CD4-positive, CD25-positive, alpha-beta regulatory T cell (primary cell): ENCODE measurements at regions not wholly inside any gene's neighbourhood (a gene's known extent, or its start where the extent isn't known, plus 50 kb on each side); places are given as distances from the start of the nearest gene placed in this dataset.

Experiments used
- ATAC-seq, 2 donors: fragments of 150-1000 bp; cut with Tn5 transposase; one replicate each; pipeline ENCODE4 v1.10.0; 2021; ENCODE audit warnings: low read depth in 2 of 2, moderate number of reproducible peaks in 2 of 2, moderate library complexity in 1 of 2
- DNase-seq, 3 donors: peaks; one replicate each; pipeline versions ENCODE4 v3.0.0 to v3.0.0-alpha.2; 2012 to 2022; ENCODE audit warnings: mixed read lengths in 1 of 3
- H3K27ac ChIP-seq: one replicate; pipeline ENCODE4 v1.7.0; 2013; ENCODE audit warnings: mild to moderate bottlenecking, low read length; ENCODE audit not compliant: insufficient read depth, poor library complexity, severe bottlenecking
- H3K27me3 ChIP-seq: one replicate; pipeline ENCODE4 v1.7.0; 2013; ENCODE audit warnings: low read length; ENCODE audit not compliant: control insufficient read depth, insufficient read depth
- H3K36me3 ChIP-seq: one replicate; pipeline ENCODE4 v1.7.0; 2013; ENCODE audit warnings: mild to moderate bottlenecking, low read length, moderate library complexity; ENCODE audit not compliant: control insufficient read depth, insufficient read depth
- H3K4me1 ChIP-seq: 2 replicates; pipeline ENCODE4 v1.7.0; 2013; ENCODE audit warnings: mild to moderate bottlenecking, low read length; ENCODE audit not compliant: insufficient read depth, control insufficient read depth, poor library complexity, severe bottlenecking
- H3K4me3 ChIP-seq: one replicate; pipeline ENCODE4 v1.7.0; 2013; ENCODE audit warnings: low read depth, mild to moderate bottlenecking, low read length, moderate library complexity
- H3K9me3 ChIP-seq, 2 experiments: 1 replicate in 1 of 2; 2 replicates in 1 of 2; pipeline ENCODE4 v1.7.0; 2013; ENCODE audit warnings: low read length in 2 of 2, mild to moderate bottlenecking in 1 of 2, moderate library complexity in 1 of 2; ENCODE audit not compliant: control insufficient read depth in 2 of 2
- H3K27ac Mint-ChIP-seq, 3 donors: one replicate each; pipeline ENCODE4 v1.8.0; 2020 to 2022; ENCODE audit warnings: mild to moderate bottlenecking in 3 of 3, mixed read lengths in 3 of 3, moderate library complexity in 2 of 3
- H3K27me3 Mint-ChIP-seq: one replicate; pipeline ENCODE4 v1.8.0; 2022; ENCODE audit warnings: mild to moderate bottlenecking, mixed read lengths
- H3K36me3 Mint-ChIP-seq: one replicate; pipeline ENCODE4 v1.8.0; 2020; ENCODE audit warnings: mixed read lengths
- H3K4me1 Mint-ChIP-seq, 4 donors: one replicate each; pipeline ENCODE4 v1.8.0; 2020 to 2022; ENCODE audit warnings: mixed read lengths in 4 of 4, mild to moderate bottlenecking in 1 of 4
- H3K4me3 Mint-ChIP-seq, 4 donors: one replicate each; pipeline ENCODE4 v1.8.0; 2020 to 2022; ENCODE audit warnings: mild to moderate bottlenecking in 4 of 4, mixed read lengths in 4 of 4, moderate library complexity in 3 of 4
- H3K9me3 Mint-ChIP-seq, 7 donors: one replicate each; pipeline ENCODE4 v1.8.0; 2020 to 2022; ENCODE audit warnings: mixed read lengths in 7 of 7, mild to moderate bottlenecking in 3 of 7, moderate library complexity in 2 of 7

- no peaks in the 10 kb centered on the region for H3K4me1 Mint-ChIP-seq
- DNase-seq: no peak
- no peaks in the 10 kb centered on the region for H3K27me3 Mint-ChIP-seq
- ATAC-seq: no peak
- H3K27ac Mint-ChIP-seq: no peak overlapping the region
- Histone ChIP-seq H3K9me3 (no peaks in the 10 kb centered on the region), H3K4me1 (no peaks in the 10 kb centered on the region), H3K36me3 (no peaks in the 10 kb centered on the region), H3K27me3 (no peaks in the 10 kb centered on the region), H3K4me3 (no peak overlapping the region), H3K27ac (no peak overlapping the region)
- peaks cover 0 to 6% (median 0%) of the 10 kb centered on the region in 7 donors for H3K9me3 Mint-ChIP-seq
- no peaks in the 10 kb centered on the region for H3K36me3 Mint-ChIP-seq
- H3K4me3 Mint-ChIP-seq: no peak overlapping the region
Observed at GRCh38 chr4:176443646-176444409, 124.1 kb downstream of the SPCS3 start.

- no peak overlapping the region for H3K27ac ChIP-seq
- H3K4me3 Mint-ChIP-seq: no peak overlapping the region
- H3K4me1 Mint-ChIP-seq: no peaks in the 10 kb centered on the region
- no peaks in the 10 kb centered on the region for H3K27me3 Mint-ChIP-seq
- H3K27me3 ChIP-seq: no peaks in the 10 kb centered on the region
- H3K9me3 ChIP-seq: no peaks in the 10 kb centered on the region
- no peak for ATAC-seq
- H3K36me3 ChIP-seq: no peaks in the 10 kb centered on the region
- no peak overlapping the region for H3K4me3 ChIP-seq
- no peak for DNase-seq
- peaks cover 0 to 9% (median 0%) of the 10 kb centered on the region in 7 donors for H3K9me3 Mint-ChIP-seq
- H3K4me1 ChIP-seq: no peaks in the 10 kb centered on the region
- no peaks in the 10 kb centered on the region for H3K36me3 Mint-ChIP-seq
- no peak overlapping the region for H3K27ac Mint-ChIP-seq
Observed at GRCh38 chr4:176444741-176445140, 125.0 kb downstream of the SPCS3 start.

GRCh38 chr4:176448761-176449160 lies 129.0 kb downstream of the SPCS3 start:
- H3K27ac Mint-ChIP-seq: no peak overlapping the region
- no peaks in the 10 kb centered on the region for H3K27me3 Mint-ChIP-seq
- H3K27me3 ChIP-seq: no peaks in the 10 kb centered on the region
- no peaks in the 10 kb centered on the region for H3K36me3 ChIP-seq
- no peak overlapping the region for H3K27ac ChIP-seq
- DNase-seq (no peak), ATAC-seq (no peak)
- peaks cover 0 to 4% (median 0%) of the 10 kb centered on the region in 7 donors for H3K9me3 Mint-ChIP-seq
- no peaks in the 10 kb centered on the region for H3K4me1 Mint-ChIP-seq
- no peak overlapping the region for H3K4me3 ChIP-seq
- H3K36me3 Mint-ChIP-seq: no peaks in the 10 kb centered on the region
- no peak overlapping the region for H3K4me3 Mint-ChIP-seq
- no peaks in the 10 kb centered on the region for H3K9me3 ChIP-seq
- no peaks in the 10 kb centered on the region for H3K4me1 ChIP-seq

- Mint-ChIP-seq H3K4me3 (no peak overlapping the region), H3K36me3 (no peaks in the 10 kb centered on the region), H3K27me3 (no peaks in the 10 kb centered on the region), H3K4me1 (no peaks in the 10 kb centered on the region), H3K27ac (no peak overlapping the region), H3K9me3 (peaks cover 0 to 4% (median 0%) of the 10 kb centered on the region in 7 donors)
- H3K27me3 ChIP-seq: no peaks in the 10 kb centered on the region
- no peak overlapping the region for H3K4me3 ChIP-seq
- H3K9me3 ChIP-seq: no peaks in the 10 kb centered on the region
- H3K36me3 ChIP-seq: no peaks in the 10 kb centered on the region
- ATAC-seq (no peak), DNase-seq (no peak)
- H3K4me1 ChIP-seq: no peaks in the 10 kb centered on the region
- H3K27ac ChIP-seq: no peak overlapping the region
Observed at GRCh38 chr4:176451443-176451842, 131.7 kb downstream of the SPCS3 start.

GRCh38 chr4:176453079-176453478 lies 133.3 kb downstream of the SPCS3 start:
- Mint-ChIP-seq H3K27me3 (no peaks in the 10 kb centered on the region), H3K4me1 (no peaks in the 10 kb centered on the region), H3K36me3 (no peaks in the 10 kb centered on the region), H3K27ac (no peak overlapping the region), H3K4me3 (no peak overlapping the region), H3K9me3 (peaks cover 0 to 5% (median 2%) of the 10 kb centered on the region in 7 donors)
- Histone ChIP-seq H3K27me3 (no peaks in the 10 kb centered on the region), H3K4me3 (no peak overlapping the region), H3K27ac (no peak overlapping the region), H3K9me3 (no peaks in the 10 kb centered on the region), H3K36me3 (no peaks in the 10 kb centered on the region), H3K4me1 (no peaks in the 10 kb centered on the region)
- no peak for ATAC-seq
- no peak for DNase-seq

GRCh38 chr4:176453658-176454057 lies 133.9 kb downstream of the SPCS3 start:
- no peak overlapping the region for H3K27ac Mint-ChIP-seq
- Histone ChIP-seq H3K4me1 (no peaks in the 10 kb centered on the region), H3K27ac (no peak overlapping the region), H3K27me3 (no peaks in the 10 kb centered on the region), H3K9me3 (no peaks in the 10 kb centered on the region), H3K36me3 (no peaks in the 10 kb centered on the region), H3K4me3 (no peak overlapping the region)
- DNase-seq (no peak), ATAC-seq (no peak)
- H3K27me3 Mint-ChIP-seq: no peaks in the 10 kb centered on the region
- no peaks in the 10 kb centered on the region for H3K36me3 Mint-ChIP-seq
- H3K4me1 Mint-ChIP-seq: no peaks in the 10 kb centered on the region
- H3K9me3 Mint-ChIP-seq: peaks cover 0 to 5% (median 2%) of the 10 kb centered on the region in 7 donors
- H3K4me3 Mint-ChIP-seq: no peak overlapping the region

- DNase-seq: no peak
- no peak overlapping the region for H3K4me3 ChIP-seq
- H3K4me1 ChIP-seq: no peaks in the 10 kb centered on the region
- H3K27ac ChIP-seq: no peak overlapping the region
- H3K9me3 Mint-ChIP-seq: peaks cover 0 to 7% (median 0%) of the 10 kb centered on the region in 7 donors
- H3K36me3 Mint-ChIP-seq: no peaks in the 10 kb centered on the region
- no peaks in the 10 kb centered on the region for H3K36me3 ChIP-seq
- H3K27ac Mint-ChIP-seq: peak overlapping the region in 1 of 3 donors; percentile 11
- H3K27me3 ChIP-seq: no peaks in the 10 kb centered on the region
- no peak overlapping the region for H3K4me3 Mint-ChIP-seq
- no peaks in the 10 kb centered on the region for H3K4me1 Mint-ChIP-seq
- no peaks in the 10 kb centered on the region for H3K9me3 ChIP-seq
- ATAC-seq: no peak
- H3K27me3 Mint-ChIP-seq: no peaks in the 10 kb centered on the region
Observed at GRCh38 chr4:176464748-176465147, 145.0 kb downstream of the SPCS3 start.

GRCh38 chr4:176467001-176467400 lies 147.2 kb downstream of the SPCS3 start:
- Histone ChIP-seq H3K4me3 (no peak overlapping the region), H3K27me3 (no peaks in the 10 kb centered on the region), H3K9me3 (no peaks in the 10 kb centered on the region), H3K4me1 (no peaks in the 10 kb centered on the region), H3K36me3 (no peaks in the 10 kb centered on the region), H3K27ac (no peak overlapping the region)
- peaks cover 0 to 5% (median 0%) of the 10 kb centered on the region in 7 donors for H3K9me3 Mint-ChIP-seq
- no peak overlapping the region for H3K27ac Mint-ChIP-seq
- no peaks in the 10 kb centered on the region for H3K36me3 Mint-ChIP-seq
- no peaks in the 10 kb centered on the region for H3K4me1 Mint-ChIP-seq
- no peaks in the 10 kb centered on the region for H3K27me3 Mint-ChIP-seq
- H3K4me3 Mint-ChIP-seq: no peak overlapping the region
- no peak for DNase-seq
- ATAC-seq: no peak
